Esophagus (tissue), 2 donors: ENCODE measurements at regions not wholly inside any gene's neighbourhood (a gene's known extent, or its start where the extent isn't known, plus 50 kb on each side); places are given as distances from the start of the nearest gene placed in this dataset.

Experiments
- H3K27ac ChIP-seq, 2 donors: one replicate each; pipeline ENCODE4 v1.5.1; 2013; ENCODE audit warnings: low read depth in 2 of 2, mild to moderate bottlenecking in 2 of 2, inconsistent platforms in 1 of 2, low read length in 1 of 2, moderate library complexity in 1 of 2
- H3K27me3 ChIP-seq, 2 donors: one replicate each; pipeline ENCODE4 v1.6.1; 2013; ENCODE audit warnings: low read length in 2 of 2, control low read depth in 1 of 2, mild to moderate bottlenecking in 1 of 2; ENCODE audit not compliant: insufficient read depth in 2 of 2, control insufficient read depth in 1 of 2
- H3K36me3 ChIP-seq, 2 donors: one replicate each; pipeline ENCODE4 v1.6.1; 2013; ENCODE audit warnings: low read length in 1 of 2; ENCODE audit not compliant: control insufficient read depth in 2 of 2, insufficient read depth in 2 of 2
- H3K4me1 ChIP-seq, 2 donors: one replicate each; pipeline ENCODE4 v1.6.1; 2013; ENCODE audit warnings: low read length in 1 of 2; ENCODE audit not compliant: control insufficient read depth in 2 of 2, insufficient read depth in 2 of 2
- H3K4me3 ChIP-seq, 2 donors: one replicate each; pipeline ENCODE4 v1.5.1; 2013; ENCODE audit warnings: low read length in 2 of 2, mild to moderate bottlenecking in 2 of 2, low read depth in 1 of 2, moderate library complexity in 1 of 2
- H3K9me3 ChIP-seq, 2 donors: one replicate each; pipeline ENCODE4 v1.6.1; 2013; ENCODE audit warnings: mild to moderate bottlenecking in 2 of 2, low read depth in 1 of 2, low read length in 1 of 2, moderate library complexity in 1 of 2; ENCODE audit not compliant: control insufficient read depth in 2 of 2, insufficient read depth in 1 of 2
- WGBS, 2 donors: extraction: QIAGEN DNeasy Blood & Tissue Kit; methylation state at CpG; one replicate each; pipeline ENCODE4 v1.1.7; 2013; 5-methylcytosine and 5-hydroxymethylcytosine counted together
- donor health status: healthy with polysubstance abuse.
- donor health status: Bipolar disorder and iron deficiency.

DNA sequence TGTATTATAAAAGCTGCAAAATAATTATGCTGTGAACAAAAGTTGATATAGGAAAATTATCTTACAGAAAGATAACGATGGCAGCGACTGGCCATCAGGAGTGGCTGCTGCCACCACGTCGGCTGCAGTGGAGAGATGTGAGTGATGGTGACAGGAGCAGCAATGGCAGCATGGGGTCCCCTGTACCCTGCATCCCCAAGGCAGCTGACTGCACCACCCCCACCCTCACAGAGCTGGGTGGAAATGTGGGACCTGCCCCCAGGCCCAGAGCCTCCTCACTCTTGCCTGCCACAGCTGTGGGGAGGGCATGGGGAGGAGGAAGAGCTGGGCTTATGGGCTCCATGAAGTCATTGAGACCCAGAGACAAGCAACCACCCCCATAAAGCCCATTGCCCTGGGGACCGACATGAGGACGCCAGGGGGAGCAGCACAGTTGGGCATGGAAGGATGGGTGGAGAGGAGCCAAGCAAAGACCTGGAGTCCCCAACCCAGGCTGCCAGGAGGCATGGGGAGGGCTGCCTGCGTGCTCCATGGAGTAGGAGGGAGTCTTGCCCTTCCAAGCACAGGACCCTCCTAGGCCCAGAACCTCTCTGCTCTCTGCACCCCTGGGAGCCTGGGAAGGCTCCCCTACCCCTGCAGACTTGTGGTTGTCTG is 1090.5 kb downstream of the PCDH18 start:
- peaks cover 7 to 8% of the 10 kb centered on the region in 2 donors for H3K9me3 ChIP-seq
- H3K36me3 ChIP-seq: no peaks in the 10 kb centered on the region
- 86 to 94% methylated on average over 7 of the region's 7 CpGs for WGBS, 2 donors
- no peak overlapping the region for H3K4me3 ChIP-seq
- H3K4me1 ChIP-seq: no peaks in the 10 kb centered on the region
- no peak overlapping the region for H3K27ac ChIP-seq
- no peaks in the 10 kb centered on the region for H3K27me3 ChIP-seq

DNA sequence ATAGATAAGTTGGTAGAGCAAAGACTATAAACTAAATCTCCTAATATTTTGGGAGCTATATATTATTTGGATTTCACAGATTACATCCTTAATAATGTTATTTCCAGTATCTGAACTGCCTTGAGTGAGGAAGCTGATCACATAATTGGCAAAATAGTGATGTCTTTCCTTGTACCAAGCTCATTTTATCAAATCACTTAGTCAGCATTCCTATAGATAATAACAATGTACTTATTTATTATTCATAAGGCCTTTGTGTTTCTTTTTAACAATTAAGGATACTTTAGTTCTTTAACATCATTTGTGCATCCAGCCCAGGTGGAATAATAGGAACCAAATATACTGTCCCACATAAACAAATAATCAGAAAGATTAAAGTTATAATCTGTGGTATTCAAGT is 1093.6 kb downstream of the PCDH18 start:
- H3K9me3 ChIP-seq: peaks cover 7 to 8% of the 10 kb centered on the region in 2 donors
- no peaks in the 10 kb centered on the region for H3K4me1 ChIP-seq
- no peak overlapping the region for H3K4me3 ChIP-seq
- H3K27ac ChIP-seq: no peak overlapping the region
- H3K36me3 ChIP-seq: no peaks in the 10 kb centered on the region
- H3K27me3 ChIP-seq: no peaks in the 10 kb centered on the region

DNA sequence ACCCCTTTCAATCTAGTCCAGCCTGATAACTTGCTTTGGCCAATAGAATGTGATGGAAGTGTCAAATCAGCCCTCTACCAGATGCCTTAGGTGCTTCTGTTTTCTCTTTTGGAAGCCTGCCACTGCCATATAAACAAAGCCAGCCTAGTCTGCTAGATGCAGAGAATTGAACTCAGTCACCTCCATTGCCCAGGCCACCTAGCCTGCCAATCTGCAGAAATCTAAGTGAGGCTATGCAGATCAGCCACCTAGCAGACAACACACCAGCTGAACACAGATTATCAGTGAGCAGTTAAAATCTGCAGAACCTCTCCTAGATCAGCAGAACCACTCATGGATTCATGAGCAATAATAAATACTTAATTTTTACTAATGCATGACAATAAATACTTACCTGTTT is 1108.2 kb downstream of the PCDH18 start:
- Histone ChIP-seq H3K36me3 (no peaks in the 10 kb centered on the region), H3K9me3 (no peaks in the 10 kb centered on the region), H3K27ac (no peak overlapping the region), H3K27me3 (no peaks in the 10 kb centered on the region), H3K4me3 (no peak overlapping the region), H3K4me1 (no peaks in the 10 kb centered on the region)

- no peaks in the 10 kb centered on the region for H3K36me3 ChIP-seq
- H3K4me1 ChIP-seq: no peaks in the 10 kb centered on the region
- H3K27me3 ChIP-seq: no peaks in the 10 kb centered on the region
- H3K9me3 ChIP-seq: no peaks in the 10 kb centered on the region
- no peak overlapping the region for H3K4me3 ChIP-seq
- H3K27ac ChIP-seq: no peak overlapping the region
Measured at GRCh38 chr4:136414981-136415380, 1117.3 kb downstream of the PCDH18 start.

GRCh38 chr4:136412708-136413107 is 1119.6 kb downstream of the PCDH18 start:
- Histone ChIP-seq H3K4me1 (no peaks in the 10 kb centered on the region), H3K27ac (no peak overlapping the region), H3K27me3 (no peaks in the 10 kb centered on the region), H3K9me3 (no peaks in the 10 kb centered on the region), H3K36me3 (no peaks in the 10 kb centered on the region), H3K4me3 (no peak overlapping the region)
- 40 to 56% methylated on average over 2 of the region's 2 CpGs for WGBS, 2 donors

GRCh38 chr4:136400829-136401228 is 1131.5 kb downstream of the PCDH18 start:
- no peaks in the 10 kb centered on the region for H3K36me3 ChIP-seq
- 75 to 80% methylated on average over 5 of the region's 5 CpGs for WGBS, 2 donors
- H3K4me3 ChIP-seq: no peak overlapping the region
- no peak overlapping the region for H3K27ac ChIP-seq
- no peaks in the 10 kb centered on the region for H3K27me3 ChIP-seq
- H3K9me3 ChIP-seq: no peaks in the 10 kb centered on the region
- no peaks in the 10 kb centered on the region for H3K4me1 ChIP-seq

- Histone ChIP-seq H3K4me3 (no peak overlapping the region), H3K4me1 (no peaks in the 10 kb centered on the region), H3K9me3 (peaks cover 0 to 2% of the 10 kb centered on the region in 2 donors), H3K27me3 (no peaks in the 10 kb centered on the region), H3K36me3 (no peaks in the 10 kb centered on the region), H3K27ac (no peak overlapping the region)
- WGBS, 2 donors: 81 to 85% methylated on average over 34 to 44 of the region's 44 CpGs
Measured at GRCh38 chr4:136395212-136395722, 1137.0 kb downstream of the PCDH18 start.

GRCh38 chr4:136392576-136392975 is 1139.7 kb downstream of the PCDH18 start:
- Histone ChIP-seq H3K27ac (no peak overlapping the region), H3K9me3 (peaks cover 0 to 2% of the 10 kb centered on the region in 2 donors), H3K36me3 (no peaks in the 10 kb centered on the region), H3K27me3 (no peaks in the 10 kb centered on the region), H3K4me1 (no peaks in the 10 kb centered on the region), H3K4me3 (no peak overlapping the region)

DNA sequence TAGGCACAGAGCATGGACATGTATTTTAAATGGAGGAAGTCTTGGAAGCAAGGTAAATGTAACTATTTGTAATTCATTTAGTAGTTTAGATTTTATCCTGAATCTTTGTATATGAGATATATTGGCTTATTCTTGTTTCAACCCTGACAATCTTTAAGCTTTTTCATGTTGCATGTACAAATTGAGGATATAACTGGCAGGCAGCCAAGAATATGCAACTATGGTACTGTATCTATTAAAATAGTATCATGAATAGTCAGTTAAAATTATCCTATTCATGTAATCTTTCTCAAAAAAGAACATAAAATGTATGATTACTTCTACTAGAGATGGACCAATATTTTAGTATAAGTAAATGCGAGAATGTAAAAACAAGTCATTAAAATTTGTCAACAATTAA is 1141.5 kb downstream of the PCDH18 start:
- H3K9me3 ChIP-seq: peaks cover 0 to 2% of the 10 kb centered on the region in 2 donors
- no peak overlapping the region for H3K27ac ChIP-seq
- H3K4me3 ChIP-seq: no peak overlapping the region
- WGBS, 2 donors: 93 to 98% methylated on average over 1 of the region's 1 CpG
- H3K36me3 ChIP-seq: no peaks in the 10 kb centered on the region
- no peaks in the 10 kb centered on the region for H3K27me3 ChIP-seq
- H3K4me1 ChIP-seq: no peaks in the 10 kb centered on the region

DNA sequence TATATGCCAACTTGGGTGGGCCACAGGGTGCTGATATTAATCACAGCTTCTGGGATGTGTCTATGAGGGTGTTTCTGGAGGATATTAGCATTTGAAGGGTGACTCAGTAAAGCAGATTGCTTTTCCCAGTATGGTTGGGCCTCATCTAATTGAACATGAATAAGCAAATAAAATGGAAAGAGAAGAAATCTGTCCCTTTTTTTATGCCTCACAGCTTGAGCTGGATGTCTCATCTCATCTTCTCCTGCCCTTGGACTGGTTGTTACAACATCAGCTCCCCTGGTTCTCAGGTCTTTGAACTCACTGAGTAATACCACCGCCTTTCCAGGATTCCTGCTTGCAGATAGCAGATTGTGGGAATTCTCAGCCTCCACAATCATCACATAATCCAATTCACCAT is 1149.2 kb downstream of the PCDH18 start:
- H3K36me3 ChIP-seq: no peaks in the 10 kb centered on the region
- no peak overlapping the region for H3K27ac ChIP-seq
- H3K4me1 ChIP-seq: no peaks in the 10 kb centered on the region
- WGBS, 2 donors: 87 to 100% methylated on average over 1 of the region's 1 CpG
- H3K27me3 ChIP-seq: no peaks in the 10 kb centered on the region
- no peak overlapping the region for H3K4me3 ChIP-seq
- H3K9me3 ChIP-seq: no peaks in the 10 kb centered on the region
